Panc1 (cell line): ENCODE measurements at regions not wholly inside any gene's neighbourhood (a gene's known extent, or its start where the extent isn't known, plus 50 kb on each side); places are given as distances from the start of the nearest gene placed in this dataset.
A peak's percentile ranks its signal among the peaks of the same experiment; 100 is the strongest.

Experiments used
- ATAC-seq: fragments of 200-7000 bp; cut with Tn5 transposase; 2 replicates; pipeline ENCODE4 v1.9.1; 2020; ENCODE audit warnings: mild to moderate bottlenecking, moderate library complexity
- BruUV-seq: library from RNA; stranded (reverse); fragments of 400-500 nt; replicated peaks from 2 replicates; lab custom pipeline; 2021; lab: Mats Ljungman, UMichigan
- CTCF ChIA-PET: fragments of 300-600 bp; sonication (Branson Sonifier 250); formaldehyde crosslinking; loops from one replicate; lab custom pipeline; 2022; ENCODE audit warnings: antibody characterized with exemption; lab: Charles Lee
- POLR2A ChIA-PET: fragments of 300-600 bp; sonication (Branson Sonifier 250); formaldehyde crosslinking; loops from one replicate; lab custom pipeline; 2022; ENCODE audit warnings: antibody characterized with exemption; lab: Charles Lee
- DNase-seq: peaks from one replicate; pipeline ENCODE4 v3.0.0-alpha.2; 2010; ENCODE audit warnings: low read depth, low spot score
- H3K27ac ChIP-seq: 2 replicates; pipeline ENCODE4 v1.5.1; 2011; ENCODE audit warnings: mild to moderate bottlenecking, low read length, inconsistent platforms
- H3K27me3 ChIP-seq: fragments of 200-500 bp; sonication (Bioruptor generic); 2 replicates; pipeline ENCODE4 v1.6.0; 2014; ENCODE audit warnings: low read length, inconsistent platforms; ENCODE audit not compliant: control insufficient read depth, insufficient read depth
- H3K36me3 ChIP-seq: fragments of 200-500 bp; sonication (Bioruptor generic); 2 replicates; pipeline ENCODE4 v1.5.1; 2014; ENCODE audit warnings: inconsistent platforms, mild to moderate bottlenecking, low read length, moderate library complexity; ENCODE audit not compliant: control insufficient read depth, insufficient read depth
- H3K4me1 ChIP-seq: 2 replicates; pipeline ENCODE4 v1.5.1; 2011; ENCODE audit warnings: inconsistent platforms, mild to moderate bottlenecking, low read length, moderate library complexity; ENCODE audit not compliant: control insufficient read depth, insufficient read depth
- H3K4me3 ChIP-seq, 2 experiments: 2 replicates each; pipeline ENCODE4 v1.5.1; 2011 to 2012; ENCODE audit warnings: low read depth in 2 of 2, low read length in 2 of 2, mild to moderate bottlenecking in 2 of 2, inconsistent platforms in 1 of 2, moderate library complexity in 1 of 2
- H3K9me3 ChIP-seq: fragments of 200-500 bp; sonication (Bioruptor generic); 2 replicates; pipeline ENCODE4 v1.5.1; 2014; ENCODE audit warnings: low read depth, mild to moderate bottlenecking, inconsistent platforms, low read length, moderate library complexity; ENCODE audit not compliant: control insufficient read depth, insufficient read depth
- CTCF ChIP-seq: fragments of 450-650 bp; IDR thresholded peaks from 2 replicates; pipeline ENCODE4 v1.5.1; 2017; ENCODE audit warnings: mild to moderate bottlenecking
- POLR2AphosphoS5 ChIP-seq: IDR thresholded peaks from 2 replicates; pipeline ENCODE4 v1.6.1; 2012; ENCODE audit warnings: mild to moderate bottlenecking, low read depth, low read length, moderate library complexity
- REST ChIP-seq, 2 experiments: IDR thresholded peaks; 2 replicates each; pipeline ENCODE4 v1.6.1; 2011 to 2012; ENCODE audit warnings: low read depth in 2 of 2, control low read depth in 1 of 2, low read length in 1 of 2, mild to moderate bottlenecking in 1 of 2, moderate library complexity in 1 of 2; ENCODE audit not compliant: insufficient read depth in 1 of 2
- SIN3A ChIP-seq: IDR thresholded peaks from 2 replicates; pipeline ENCODE4 v1.6.1; 2012; ENCODE audit warnings: low read depth, mild to moderate bottlenecking, low read length, moderate library complexity, borderline replicate concordance; ENCODE audit not compliant: insufficient read depth
- TCF7L2 ChIP-seq: IDR thresholded peaks from 2 replicates; pipeline ENCODE4 v1.6.1; 2011; ENCODE audit warnings: mild to moderate bottlenecking, low read depth, low read length, inconsistent platforms
- in situ Hi-C: cut with HindIII; loops from 2 replicates; pipeline ENCODE4 v1.10.0; 2016; ENCODE audit warnings: low sequenced_read_pairs, low pct_unique_long_range_greater_than_20kb
- intact Hi-C: fragments of 100-400 bp; cut with micrococcal nuclease; formaldehyde crosslinking; loops from one replicate; pipeline ENCODE4 v1.10.0; 2022; ENCODE audit not compliant: unreplicated experiment

GRCh38 chr2:78431241-78431640, 594.3 kb upstream of the REG3G start:
- in situ Hi-C loops (no loop called here), intact Hi-C loops (no loop called here)
- ChIA-PET CTCF (no interaction called here), POLR2A (no interaction called here)
- Histone ChIP-seq H3K27me3 (no peaks in the 10 kb centered on the region), H3K9me3 (no peaks in the 10 kb centered on the region), H3K36me3 (no peaks in the 10 kb centered on the region), H3K4me1 (no peaks in the 10 kb centered on the region), H3K27ac (no peak overlapping the region), H3K4me3 (no peak overlapping the region)
- BruUV-seq, result no TSS peak
- DNase-seq (no peak), ATAC-seq (no peak)
- TF ChIP-seq TCF7L2 (no peak), CTCF (peak; percentile 19; the same call in 1 of the 2 replicates), POLR2AphosphoS5 (no peak)

- Histone ChIP-seq H3K27me3 (no peaks in the 10 kb centered on the region), H3K4me1 (no peaks in the 10 kb centered on the region), H3K4me3 (no peak overlapping the region), H3K27ac (no peak overlapping the region), H3K9me3 (no peaks in the 10 kb centered on the region), H3K36me3 (no peaks in the 10 kb centered on the region)
- ChIA-PET POLR2A (no interaction called here), CTCF (no interaction called here)
- DNase-seq (no peak), ATAC-seq (no peak)
- no TSS peak for BruUV-seq
- intact Hi-C loops (no loop called here), in situ Hi-C loops (no loop called here)
- TF ChIP-seq TCF7L2, result no peak
- no peak for TF ChIP-seq POLR2AphosphoS5
- no peak for TF ChIP-seq CTCF
- TF ChIP-seq REST (IDR thresholded peaks at IDR 0.05; ENCODE audit: insufficient read depth in 1 of 2, low read depth in 2 of 2, low read length in 1 of 2), result no peak
- no peak for TF ChIP-seq SIN3A
Measured at GRCh38 chr2:78439122-78439521, 586.4 kb upstream of the REG3G start.

- no peak for ATAC-seq
- intact Hi-C loops, result no loop called here
- POLR2A ChIA-PET, result no interaction called here
Measured at GRCh38 chr2:78455586-78455985, 569.9 kb upstream of the REG3G start.

More at GRCh38 chr2:78455586-78455985, 569.9 kb upstream of the REG3G start:
- no peaks in the 10 kb centered on the region for H3K36me3 ChIP-seq
- BruUV-seq, result no TSS peak
- H3K9me3 ChIP-seq, result no peaks in the 10 kb centered on the region
- no peak overlapping the region for H3K27ac ChIP-seq
- TF ChIP-seq REST (IDR thresholded peaks at IDR 0.05; ENCODE audit: insufficient read depth in 1 of 2, low read depth in 2 of 2, low read length in 1 of 2), result no peak
- no peak overlapping the region for H3K4me3 ChIP-seq
- H3K4me1 ChIP-seq, result no peaks in the 10 kb centered on the region
- in situ Hi-C loops, result no loop called here
- no peaks in the 10 kb centered on the region for H3K27me3 ChIP-seq
- DNase-seq, result no peak
- CTCF ChIA-PET, result no interaction called here
